HEK293 (cell line): ENCODE measurements at regions not wholly inside any gene's neighbourhood (a gene's known extent, or its start where the extent isn't known, plus 50 kb on each side); places are given as distances from the start of the nearest gene placed in this dataset.

Experiments used
- CTCF ChIA-PET: fragments of 350-600 bp; formaldehyde crosslinking; extraction: SDS; loops from one replicate; lab custom pipeline; 2021; ENCODE audit warnings: antibody characterized with exemption; lab: Yijun Ruan, JAX
- POLR2A ChIA-PET: fragments of 300-600 bp; formaldehyde crosslinking; extraction: SDS; loops from one replicate; lab custom pipeline; 2020; ENCODE audit warnings: antibody characterized with exemption, inconsistent platforms; lab: Yijun Ruan, JAX
- H3K27ac ChIP-seq: fragments of 200-500 bp; sonication (Bioruptor generic); 2 replicates; pipeline ENCODE4 v1.5.1; 2014; ENCODE audit warnings: low read depth, low read length, control low read depth, inconsistent platforms; ENCODE audit errors: extremely low read depth
- H3K36me3 ChIP-seq, 2 experiments: fragments of 200-500 bp in 1 of 2; sonication (Bioruptor generic) in 1 of 2; 1 replicate in 1 of 2; 2 replicates in 1 of 2; pipeline ENCODE4 v1.5.1; 2014 to 2017; ENCODE audit warnings: inconsistent platforms in 2 of 2, low read length in 2 of 2; ENCODE audit not compliant: control insufficient read depth in 2 of 2, insufficient read depth in 1 of 2
- H3K4me1 ChIP-seq: fragments of 200-500 bp; sonication (Bioruptor generic); 2 replicates; pipeline ENCODE4 v1.5.1; 2014; ENCODE audit warnings: mild to moderate bottlenecking, low read length, inconsistent platforms; ENCODE audit not compliant: control insufficient read depth, insufficient read depth
- H3K4me3 ChIP-seq: 2 replicates; pipeline ENCODE4 v1.5.1; 2011; ENCODE audit warnings: low read depth, mild to moderate bottlenecking, control low read depth, low read length, moderate library complexity
- H3K9me3 ChIP-seq: fragments of 200-500 bp; sonication (Bioruptor generic); 2 replicates; pipeline ENCODE4 v1.5.1; 2014; ENCODE audit warnings: low read depth, low read length, inconsistent platforms; ENCODE audit not compliant: control insufficient read depth, insufficient read depth
- YY2 ChIP-seq: fragments of 450-650 bp; formaldehyde crosslinking; IDR thresholded peaks from 2 replicates; pipeline ENCODE4 v1.5.1; 2016; ENCODE audit warnings: missing biosample characterization, missing genetic modification characterization
- ZFHX2 ChIP-seq: fragments of 450-650 bp; formaldehyde crosslinking; conservative IDR thresholded peaks from 2 replicates; pipeline ENCODE4 v1.5.1; 2016; ENCODE audit warnings: missing biosample characterization, missing genetic modification characterization
- ZFP41 ChIP-seq: fragments of 450-650 bp; formaldehyde crosslinking; IDR thresholded peaks from 2 replicates; pipeline ENCODE4 v1.5.1; 2016; ENCODE audit warnings: missing biosample characterization, missing genetic modification characterization, borderline replicate concordance
- ZNF169 ChIP-seq: fragments of 450-650 bp; formaldehyde crosslinking; IDR thresholded peaks from 2 replicates; pipeline ENCODE4 v1.5.1; 2016; ENCODE audit warnings: missing biosample characterization, missing genetic modification characterization
- ZNF324 ChIP-seq: fragments of 450-650 bp; formaldehyde crosslinking; IDR thresholded peaks from 2 replicates; pipeline ENCODE4 v1.5.1; 2016; ENCODE audit warnings: missing biosample characterization, missing genetic modification characterization
- ZNF561 ChIP-seq: fragments of 450-650 bp; IDR thresholded peaks from 2 replicates; pipeline ENCODE4 v1.5.1; 2018; ENCODE audit warnings: missing biosample characterization, missing genetic modification characterization, borderline replicate concordance
- ZNF629 ChIP-seq: fragments of 450-650 bp; formaldehyde crosslinking; IDR thresholded peaks from 2 replicates; pipeline ENCODE4 v1.5.1; 2017; ENCODE audit warnings: missing biosample characterization, missing genetic modification characterization
- ZNF664 ChIP-seq: fragments of 450-650 bp; formaldehyde crosslinking; IDR thresholded peaks from 2 replicates; pipeline ENCODE4 v1.5.1; 2016; ENCODE audit warnings: missing biosample characterization, missing genetic modification characterization
- ZNF704 ChIP-seq: fragments of 450-650 bp; formaldehyde crosslinking; IDR thresholded peaks from 2 replicates; pipeline ENCODE4 v1.5.1; 2016; ENCODE audit warnings: missing biosample characterization, missing genetic modification characterization
- TF ChIP-seq, protein P1 (sequence below): fragments of 450-650 bp; formaldehyde crosslinking; IDR thresholded peaks from 2 replicates; pipeline ENCODE4 v1.5.1; 2016; ENCODE audit warnings: missing biosample characterization, missing genetic modification characterization
- TF ChIP-seq, protein P2 (sequence below): fragments of 450-650 bp; formaldehyde crosslinking; IDR thresholded peaks from 2 replicates; pipeline ENCODE4 v1.5.1; 2016; ENCODE audit warnings: missing biosample characterization, missing genetic modification characterization, borderline replicate concordance
- TF ChIP-seq, protein P3 (sequence below): fragments of 450-650 bp; formaldehyde crosslinking; IDR thresholded peaks from 2 replicates; pipeline ENCODE4; 2016; ENCODE audit warnings: missing biosample characterization, missing genetic modification characterization
- TF ChIP-seq, protein P4 (sequence below): fragments of 450-650 bp; formaldehyde crosslinking; IDR thresholded peaks from 2 replicates; pipeline ENCODE4 v1.5.1; 2016; ENCODE audit warnings: missing biosample characterization, missing genetic modification characterization

- TF ChIP-seq, protein P1, sequence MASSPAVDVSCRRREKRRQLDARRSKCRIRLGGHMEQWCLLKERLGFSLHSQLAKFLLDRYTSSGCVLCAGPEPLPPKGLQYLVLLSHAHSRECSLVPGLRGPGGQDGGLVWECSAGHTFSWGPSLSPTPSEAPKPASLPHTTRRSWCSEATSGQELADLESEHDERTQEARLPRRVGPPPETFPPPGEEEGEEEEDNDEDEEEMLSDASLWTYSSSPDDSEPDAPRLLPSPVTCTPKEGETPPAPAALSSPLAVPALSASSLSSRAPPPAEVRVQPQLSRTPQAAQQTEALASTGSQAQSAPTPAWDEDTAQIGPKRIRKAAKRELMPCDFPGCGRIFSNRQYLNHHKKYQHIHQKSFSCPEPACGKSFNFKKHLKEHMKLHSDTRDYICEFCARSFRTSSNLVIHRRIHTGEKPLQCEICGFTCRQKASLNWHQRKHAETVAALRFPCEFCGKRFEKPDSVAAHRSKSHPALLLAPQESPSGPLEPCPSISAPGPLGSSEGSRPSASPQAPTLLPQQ (tag by site-specific recombination), result no peak
- TF ChIP-seq YY2 (tag by site-specific recombination) (no peak), ZNF169 (tag by site-specific recombination) (no peak), ZNF704 (no peak), ZFHX2 (no peak), ZNF561 (tag by site-specific recombination) (no peak), ZNF664 (no peak), ZFP41 (tag by site-specific recombination) (no peak)
- Histone ChIP-seq H3K4me3 (no peak overlapping the region), H3K9me3 (no peaks in the 10 kb centered on the region), H3K4me1 (no peaks in the 10 kb centered on the region), H3K36me3 (no peaks in the 10 kb centered on the region), H3K27ac (no peak overlapping the region)
- ChIA-PET CTCF (interaction anchor here (0.6 kb wide), 1 partner anchor 896 kb away, joined by 3 read pairs; no protein-coding TSS in a partner anchor), POLR2A (no interaction called here)
Observed at GRCh38 chr6:92648364-92649086, 770.8 kb downstream of the EPHA7 start.

GRCh38 chr6:92647630-92648029 is 771.7 kb downstream of the EPHA7 start:
- ChIA-PET CTCF (interaction anchor here (0.7 kb wide), 1 partner anchor 18 kb away, joined by 3 read pairs; no protein-coding TSS in a partner anchor), POLR2A (no interaction called here)
- no peaks in the 10 kb centered on the region for H3K4me1 ChIP-seq
- H3K27ac ChIP-seq, result no peak overlapping the region
- H3K36me3 ChIP-seq, result no peaks in the 10 kb centered on the region
- TF ChIP-seq ZNF324 (no peak), ZNF629 (tag by site-specific recombination) (no peak)
- TF ChIP-seq, protein P1 (tag by site-specific recombination), result no peak
- TF ChIP-seq, protein P2, sequence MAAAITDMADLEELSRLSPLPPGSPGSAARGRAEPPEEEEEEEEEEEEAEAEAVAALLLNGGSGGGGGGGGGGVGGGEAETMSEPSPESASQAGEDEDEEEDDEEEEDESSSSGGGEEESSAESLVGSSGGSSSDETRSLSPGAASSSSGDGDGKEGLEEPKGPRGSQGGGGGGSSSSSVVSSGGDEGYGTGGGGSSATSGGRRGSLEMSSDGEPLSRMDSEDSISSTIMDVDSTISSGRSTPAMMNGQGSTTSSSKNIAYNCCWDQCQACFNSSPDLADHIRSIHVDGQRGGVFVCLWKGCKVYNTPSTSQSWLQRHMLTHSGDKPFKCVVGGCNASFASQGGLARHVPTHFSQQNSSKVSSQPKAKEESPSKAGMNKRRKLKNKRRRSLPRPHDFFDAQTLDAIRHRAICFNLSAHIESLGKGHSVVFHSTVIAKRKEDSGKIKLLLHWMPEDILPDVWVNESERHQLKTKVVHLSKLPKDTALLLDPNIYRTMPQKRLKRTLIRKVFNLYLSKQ (tag by site-specific recombination), result no peak
- TF ChIP-seq, protein P3, sequence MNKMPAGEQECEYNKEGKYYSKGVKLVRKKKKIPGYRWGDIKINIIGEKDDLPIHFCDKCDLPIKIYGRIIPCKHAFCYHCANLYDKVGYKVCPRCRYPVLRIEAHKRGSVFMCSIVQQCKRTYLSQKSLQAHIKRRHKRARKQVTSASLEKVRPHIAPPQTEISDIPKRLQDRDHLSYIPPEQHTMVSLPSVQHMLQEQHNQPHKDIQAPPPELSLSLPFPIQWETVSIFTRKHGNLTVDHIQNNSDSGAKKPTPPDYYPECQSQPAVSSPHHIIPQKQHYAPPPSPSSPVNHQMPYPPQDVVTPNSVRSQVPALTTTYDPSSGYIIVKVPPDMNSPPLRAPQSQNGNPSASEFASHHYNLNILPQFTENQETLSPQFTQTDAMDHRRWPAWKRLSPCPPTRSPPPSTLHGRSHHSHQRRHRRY (tag by site-specific recombination), result no peak
- TF ChIP-seq, protein P4, sequence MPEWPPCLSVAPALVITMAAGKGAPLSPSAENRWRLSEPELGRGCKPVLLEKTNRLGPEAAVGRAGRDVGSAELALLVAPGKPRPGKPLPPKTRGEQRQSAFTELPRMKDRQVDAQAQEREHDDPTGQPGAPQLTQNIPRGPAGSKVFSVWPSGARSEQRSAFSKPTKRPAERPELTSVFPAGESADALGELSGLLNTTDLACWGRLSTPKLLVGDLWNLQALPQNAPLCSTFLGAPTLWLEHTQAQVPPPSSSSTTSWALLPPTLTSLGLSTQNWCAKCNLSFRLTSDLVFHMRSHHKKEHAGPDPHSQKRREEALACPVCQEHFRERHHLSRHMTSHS, result no peak
- no peaks in the 10 kb centered on the region for H3K9me3 ChIP-seq
- H3K4me3 ChIP-seq, result no peak overlapping the region
